Stomach (tissue), 8 donors: ENCODE measurements at regions not wholly inside any gene's neighbourhood (a gene's known extent, or its start where the extent isn't known, plus 50 kb on each side); places are given as distances from the start of the nearest gene placed in this dataset.

Experiments used
- DNase-seq, 2 donors: peaks; one replicate each; pipeline versions ENCODE4 v3.0.0 to v3.0.0-alpha.2; 2013 to 2019
- H3K27ac ChIP-seq, 5 donors: fragments of 200-600 bp in 4 of 5; sonication (generic) in 4 of 5; one replicate each; pipeline ENCODE4 v1.5.1; 2013 to 2019; ENCODE audit warnings: mild to moderate bottlenecking in 1 of 5, moderate library complexity in 1 of 5
- H3K27me3 ChIP-seq, 3 donors: fragments of 200-600 bp; sonication (generic); one replicate each; pipeline ENCODE4 v1.5.1; 2017 to 2019; ENCODE audit warnings: mixed run types in 1 of 3
- H3K36me3 ChIP-seq, 4 donors: fragments of 200-600 bp; sonication (generic); 1 replicate in 3 of 4; 2 replicates in 1 of 4; pipeline ENCODE4 v1.5.1; 2016 to 2019
- H3K4me1 ChIP-seq, 4 donors: fragments of 200-600 bp; sonication (generic); one replicate each; pipeline ENCODE4 v1.5.1; 2016 to 2019
- H3K4me3 ChIP-seq, 4 donors: fragments of 200-600 bp; sonication (generic) in 3 of 4; one replicate each; pipeline ENCODE4 v1.5.1; 2016 to 2019; ENCODE audit warnings: mild to moderate bottlenecking in 1 of 4
- H3K9me3 ChIP-seq, 4 donors: fragments of 200-600 bp; sonication (generic); one replicate each; pipeline ENCODE4 v1.5.1; 2016 to 2019
- CTCF ChIP-seq, 7 experiments: fragments of 450-650 bp in 4 of 7; fragments of 200-600 bp in 3 of 7; sonication (generic) in 3 of 7; IDR thresholded peaks; one replicate each; pipeline ENCODE4 v1.5.1; 2016 to 2019; ENCODE audit warnings: antibody characterized with exemption in 7 of 7, control low read depth in 2 of 7, mild to moderate bottlenecking in 1 of 7
- EP300 ChIP-seq: sonication (generic); formaldehyde crosslinking; IDR thresholded peaks from one replicate; pipeline ENCODE4 v1.6.1; 2017; ENCODE audit warnings: antibody characterized with exemption
- POLR2A ChIP-seq, 4 donors: fragments of 450-650 bp; IDR thresholded peaks; one replicate each; pipeline ENCODE4 v1.6.1; 2016; ENCODE audit warnings: antibody characterized with exemption in 4 of 4, control low read depth in 2 of 4, mild to moderate bottlenecking in 1 of 4, moderate library complexity in 1 of 4
- POLR2AphosphoS5 ChIP-seq, 3 donors: sonication (generic); formaldehyde crosslinking; IDR thresholded peaks; one replicate each; pipeline ENCODE4 v1.6.1; 2016; ENCODE audit warnings: antibody characterized with exemption in 3 of 3
- WGBS, 5 donors: extraction: QIAGEN DNeasy Blood & Tissue Kit in 3 of 5; methylation state at CpG; one replicate each; pipeline versions ENCODE4 v1.1.5 to v1.1.7; 2013 to 2018; 5-methylcytosine and 5-hydroxymethylcytosine counted together
- intact Hi-C: fragments of 100-400 bp; cut with DNase I; formaldehyde crosslinking; loops from one replicate; pipeline ENCODE4 v1.15.1; 2023; ENCODE audit warnings: low total_unique reads
- donor health status: healthy with polysubstance abuse.
- donor health status: Bipolar disorder and iron deficiency.
- donor health status: healthy.

DNA sequence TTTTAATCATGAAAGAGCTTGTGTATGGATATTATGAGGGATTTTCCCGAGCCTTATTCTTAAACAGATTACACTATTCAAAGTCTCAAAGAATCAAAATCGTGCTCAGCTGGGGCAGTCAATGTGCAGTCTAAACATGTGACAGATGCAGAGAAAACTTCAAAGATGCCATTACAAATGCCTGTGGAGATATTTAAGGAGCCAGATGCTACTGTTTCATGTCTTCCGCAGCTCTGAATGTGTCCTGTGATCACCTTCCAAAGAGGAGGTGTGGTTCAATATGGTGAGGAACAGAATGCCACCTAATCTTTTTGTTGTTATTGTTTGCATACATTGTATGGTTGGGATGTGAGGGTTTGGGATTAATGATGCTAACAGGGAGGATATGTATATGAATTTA is 593.3 kb upstream of the ARRDC3 start:
- no peak overlapping the region for H3K27ac ChIP-seq
- no peaks in the 10 kb centered on the region for H3K4me1 ChIP-seq
- no peak overlapping the region for H3K4me3 ChIP-seq
- no peaks in the 10 kb centered on the region for H3K36me3 ChIP-seq
- intact Hi-C loops: no loop called here
- no peak for TF ChIP-seq EP300
- TF ChIP-seq POLR2A (IDR thresholded peaks at IDR 0.05): no peak
- TF ChIP-seq POLR2AphosphoS5 (IDR thresholded peaks at IDR 0.05): no peak
- TF ChIP-seq CTCF (IDR thresholded peaks at IDR 0.05): no peak
- WGBS, 5 donors: 57 to 78% (median 70%) methylated on average over 3 of the region's 3 CpGs
- DNase-seq: no peak
- H3K9me3 ChIP-seq: no peaks in the 10 kb centered on the region
- no peaks in the 10 kb centered on the region for H3K27me3 ChIP-seq

DNA sequence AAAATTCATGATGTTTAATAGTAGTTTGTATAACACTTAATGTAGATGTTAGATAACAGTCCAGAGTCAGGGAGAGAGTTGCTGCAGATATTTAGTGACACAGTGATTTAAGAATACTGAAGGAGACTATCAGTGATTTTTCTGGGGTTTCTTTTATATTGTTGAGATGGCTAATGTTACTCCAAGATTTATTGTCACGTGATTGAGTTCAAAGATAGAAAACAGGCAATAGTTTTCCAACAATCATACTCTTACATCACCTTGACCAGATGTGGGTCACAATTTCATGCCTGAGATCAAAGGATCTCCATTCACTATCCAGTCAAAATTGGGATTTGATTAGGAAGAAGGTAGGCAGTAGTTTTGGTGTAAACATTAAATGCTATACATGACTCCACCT is 580.0 kb upstream of the ARRDC3 start:
- no peak for DNase-seq
- TF ChIP-seq POLR2AphosphoS5 (IDR thresholded peaks at IDR 0.05): no peak
- no peak for TF ChIP-seq CTCF (IDR thresholded peaks at IDR 0.05)
- TF ChIP-seq EP300: no peak
- TF ChIP-seq POLR2A (IDR thresholded peaks at IDR 0.05): no peak
- no peaks in the 10 kb centered on the region for H3K27me3 ChIP-seq
- H3K9me3 ChIP-seq: peaks cover 0 to 9% (median 0%) of the 10 kb centered on the region in 4 donors
- H3K36me3 ChIP-seq: no peaks in the 10 kb centered on the region
- 85 to 91% (median 87%) methylated on average over 1 of the region's 1 CpG for WGBS, 5 donors
- no peak overlapping the region for H3K27ac ChIP-seq
- no peaks in the 10 kb centered on the region for H3K4me1 ChIP-seq
- intact Hi-C loops: no loop called here
- H3K4me3 ChIP-seq: no peak overlapping the region

DNA sequence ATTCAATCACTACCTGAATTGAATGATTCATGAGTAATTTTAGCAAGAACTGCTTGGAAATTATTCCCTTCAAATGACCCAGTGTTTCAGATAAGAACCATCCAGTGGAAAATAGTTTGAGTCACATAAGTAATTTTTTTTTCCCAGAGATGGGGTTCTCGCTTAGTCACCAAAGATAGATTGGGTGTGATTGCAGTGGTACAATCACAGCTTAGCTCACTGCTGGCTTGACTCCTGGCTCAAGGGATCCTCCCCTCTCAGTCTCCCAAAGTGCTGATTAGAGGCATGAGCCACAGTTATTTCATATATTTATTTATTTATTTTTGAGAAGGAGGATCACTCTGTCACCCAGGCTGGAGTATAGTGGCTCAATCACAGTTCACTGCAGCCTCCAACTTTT is 574.5 kb upstream of the ARRDC3 start:
- intact Hi-C loops: no loop called here

DNA sequence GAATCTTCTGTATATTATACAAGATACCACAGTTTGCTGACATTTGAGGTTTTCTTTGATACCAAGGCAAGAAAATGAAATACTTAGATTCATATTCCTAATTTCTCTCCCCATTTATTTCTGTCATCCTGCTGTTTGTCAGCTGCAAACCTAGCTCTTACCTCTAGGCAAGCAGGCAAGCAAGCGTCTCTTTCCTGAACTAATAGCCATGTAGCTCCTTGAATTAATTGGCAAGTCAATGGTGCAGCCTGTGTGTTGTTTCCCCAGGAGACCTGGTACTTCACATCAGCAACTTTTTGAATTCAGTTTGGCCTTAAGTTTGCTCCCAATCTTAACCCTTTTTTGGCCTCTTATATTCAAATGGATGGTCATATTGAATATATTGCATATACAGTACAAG is 573.6 kb upstream of the ARRDC3 start:
- no peak overlapping the region for H3K27ac ChIP-seq
- intact Hi-C loops: no loop called here
- no peak overlapping the region for H3K4me3 ChIP-seq
- no peaks in the 10 kb centered on the region for H3K27me3 ChIP-seq
- no peaks in the 10 kb centered on the region for H3K36me3 ChIP-seq
- WGBS, 5 donors: 75 to 82% (median 76%) methylated on average over 1 of the region's 1 CpG
- H3K9me3 ChIP-seq: no peaks in the 10 kb centered on the region
- no peak for TF ChIP-seq EP300
- no peak for TF ChIP-seq CTCF (IDR thresholded peaks at IDR 0.05)
- no peak for TF ChIP-seq POLR2AphosphoS5 (IDR thresholded peaks at IDR 0.05)
- no peak for TF ChIP-seq POLR2A (IDR thresholded peaks at IDR 0.05)
- DNase-seq: no peak
- H3K4me1 ChIP-seq: no peaks in the 10 kb centered on the region

More for the DNA sequence above, 574.5 kb upstream of the ARRDC3 start:
- Histone ChIP-seq H3K36me3 (no peaks in the 10 kb centered on the region), H3K27me3 (no peaks in the 10 kb centered on the region), H3K27ac (no peak overlapping the region), H3K9me3 (peaks cover 0 to 8% (median 0%) of the 10 kb centered on the region in 4 donors), H3K4me3 (no peak overlapping the region), H3K4me1 (no peaks in the 10 kb centered on the region)
- DNase-seq: no peak
- 64 to 79% (median 69%) methylated on average over 1 of the region's 1 CpG for WGBS, 5 donors
- no peak for TF ChIP-seq EP300
- no peak for TF ChIP-seq CTCF (IDR thresholded peaks at IDR 0.05)
- no peak for TF ChIP-seq POLR2AphosphoS5 (IDR thresholded peaks at IDR 0.05)
- TF ChIP-seq POLR2A (IDR thresholded peaks at IDR 0.05): no peak
